ENCODE measurements at regions not wholly inside any gene's neighbourhood (a gene's known extent, or its start where the extent isn't known, plus 50 kb on each side); places are given as distances from the start of the nearest gene placed in this dataset.
A peak's percentile ranks its signal among the peaks of the same experiment; 100 is the strongest.

GRCh38 chr3:64759811-64760210 lies 72.0 kb upstream of the ADAMTS9 start:
- H3K9me3 ChIP-seq (ENCODE audit: control insufficient read depth, low read length): no peaks in the 10 kb centered on the region
- WGBS, 2 experiments (ENCODE audit: insufficient coverage in 1 of 2, insufficient read length in 1 of 2): 89 to 100% methylated on average over 1 to 2 of the region's 2 CpGs
- Mint-ChIP-seq H3K27ac (no peak overlapping the region), H3K4me1 (peaks cover 16% of the 10 kb centered on the region), H3K9me3 (no peaks in the 10 kb centered on the region), H3K4me3 (no peak overlapping the region), H3K36me3 (ENCODE audit: low read depth) (no peaks in the 10 kb centered on the region), H3K27me3 (ENCODE audit: insufficient read depth) (peaks cover 10% of the 10 kb centered on the region)
- H3K4me3 ChIP-seq (ENCODE audit: low read length): no peak overlapping the region
- no peaks in the 10 kb centered on the region for H3K27me3 ChIP-seq (ENCODE audit: control insufficient read depth, insufficient read depth, low read length, poor library complexity, severe bottlenecking)
- H3K27ac ChIP-seq (ENCODE audit: low read depth, low read length): no peak overlapping the region
- TF ChIP-seq, protein P1, sequence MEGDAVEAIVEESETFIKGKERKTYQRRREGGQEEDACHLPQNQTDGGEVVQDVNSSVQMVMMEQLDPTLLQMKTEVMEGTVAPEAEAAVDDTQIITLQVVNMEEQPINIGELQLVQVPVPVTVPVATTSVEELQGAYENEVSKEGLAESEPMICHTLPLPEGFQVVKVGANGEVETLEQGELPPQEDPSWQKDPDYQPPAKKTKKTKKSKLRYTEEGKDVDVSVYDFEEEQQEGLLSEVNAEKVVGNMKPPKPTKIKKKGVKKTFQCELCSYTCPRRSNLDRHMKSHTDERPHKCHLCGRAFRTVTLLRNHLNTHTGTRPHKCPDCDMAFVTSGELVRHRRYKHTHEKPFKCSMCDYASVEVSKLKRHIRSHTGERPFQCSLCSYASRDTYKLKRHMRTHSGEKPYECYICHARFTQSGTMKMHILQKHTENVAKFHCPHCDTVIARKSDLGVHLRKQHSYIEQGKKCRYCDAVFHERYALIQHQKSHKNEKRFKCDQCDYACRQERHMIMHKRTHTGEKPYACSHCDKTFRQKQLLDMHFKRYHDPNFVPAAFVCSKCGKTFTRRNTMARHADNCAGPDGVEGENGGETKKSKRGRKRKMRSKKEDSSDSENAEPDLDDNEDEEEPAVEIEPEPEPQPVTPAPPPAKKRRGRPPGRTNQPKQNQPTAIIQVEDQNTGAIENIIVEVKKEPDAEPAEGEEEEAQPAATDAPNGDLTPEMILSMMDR (conservative IDR thresholded peaks at IDR 0.05): no peak
- no peak for DNase-seq
- no peak overlapping the region for H3K9ac ChIP-seq (ENCODE audit: extremely low read depth, low read length, poor library complexity, severe bottlenecking)
- no peaks in the 10 kb centered on the region for H3K36me3 ChIP-seq (ENCODE audit: control insufficient read depth, insufficient read depth, low read length)
- no peaks in the 10 kb centered on the region for H3K4me1 ChIP-seq (ENCODE audit: control insufficient read depth, insufficient read depth, low read length)

DNA sequence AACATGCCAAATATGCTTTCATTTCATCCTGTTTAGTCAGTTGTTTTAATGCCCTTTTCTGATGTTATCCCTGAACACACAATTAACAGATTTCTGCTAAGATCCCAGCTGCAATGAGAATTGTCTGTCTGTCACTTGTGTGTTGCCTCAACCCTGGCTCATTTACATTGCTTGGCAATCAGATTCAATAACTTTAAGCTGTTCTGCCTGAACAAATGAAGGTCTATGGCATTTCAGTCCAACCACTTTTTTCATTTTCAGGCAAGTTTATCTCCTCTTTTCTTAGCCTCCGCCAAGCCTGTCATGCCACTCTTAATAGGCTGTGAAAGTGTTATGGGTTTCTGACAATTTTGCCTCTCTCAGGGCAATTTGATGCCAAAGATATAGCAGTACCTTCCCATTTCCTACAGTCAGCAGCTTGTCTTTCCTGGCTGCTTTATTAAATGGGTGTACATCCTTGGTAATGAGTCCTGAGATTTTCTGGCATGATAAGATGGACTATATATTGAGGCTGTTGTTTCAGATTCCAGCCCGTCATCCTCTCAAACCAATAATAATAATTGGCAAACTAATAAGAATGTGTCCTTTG lies 68.7 kb upstream of the ADAMTS9 start:
- Mint-ChIP-seq H3K9me3 (peaks cover 3% of the 10 kb centered on the region), H3K4me1 (peaks cover 5% of the 10 kb centered on the region), H3K36me3 (ENCODE audit: low read depth) (no peaks in the 10 kb centered on the region), H3K4me3 (no peak overlapping the region), H3K27ac (no peak overlapping the region), H3K27me3 (ENCODE audit: insufficient read depth) (peaks cover 3% of the 10 kb centered on the region)
- no peak for DNase-seq
- Histone ChIP-seq H3K4me3 (ENCODE audit: low read length) (no peak overlapping the region), H3K4me1 (ENCODE audit: control insufficient read depth, insufficient read depth, low read length) (no peaks in the 10 kb centered on the region), H3K27me3 (ENCODE audit: control insufficient read depth, insufficient read depth, low read length, poor library complexity, severe bottlenecking) (no peaks in the 10 kb centered on the region), H3K9me3 (ENCODE audit: control insufficient read depth, low read length) (no peaks in the 10 kb centered on the region), H3K9ac (ENCODE audit: extremely low read depth, low read length, poor library complexity, severe bottlenecking) (no peak overlapping the region), H3K36me3 (ENCODE audit: control insufficient read depth, insufficient read depth, low read length) (no peaks in the 10 kb centered on the region), H3K27ac (ENCODE audit: low read depth, low read length) (no peak overlapping the region)
- WGBS, 2 experiments (ENCODE audit: insufficient coverage in 1 of 2, insufficient read length in 1 of 2): 90 to 94% methylated on average over 1 to 2 of the region's 2 CpGs
- TF ChIP-seq, protein P1 (conservative IDR thresholded peaks at IDR 0.05): no peak

DNA sequence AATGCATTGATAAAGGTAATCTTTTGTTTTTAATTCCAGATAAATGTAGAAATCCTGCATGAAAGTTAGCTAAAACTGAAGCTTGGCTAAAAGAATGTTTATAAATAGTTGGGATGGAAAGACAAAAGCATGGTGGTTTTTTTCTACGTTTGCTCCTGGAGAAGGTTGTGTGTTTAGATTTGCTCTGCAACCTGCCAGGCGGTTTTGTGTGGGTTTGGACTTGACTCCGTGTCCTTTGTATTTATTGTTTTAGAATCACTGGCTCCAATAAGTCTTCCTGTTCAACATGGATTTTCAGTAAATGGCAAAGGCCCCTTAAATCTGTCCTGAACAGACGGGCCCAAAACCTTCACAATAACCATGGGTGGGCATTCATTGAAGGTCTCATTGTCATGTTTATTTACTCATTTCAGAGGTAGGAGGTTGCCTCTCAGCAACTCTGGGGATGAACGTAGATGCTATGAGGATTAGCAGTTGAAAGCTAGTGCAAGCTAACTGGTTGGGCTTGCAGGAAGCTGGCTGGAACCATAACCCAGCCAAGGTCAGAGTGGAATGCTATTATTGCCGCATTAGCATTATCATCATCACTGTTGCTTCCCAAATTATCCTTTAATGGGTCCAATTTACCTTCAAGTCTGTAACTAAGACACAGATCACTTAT lies 60.6 kb upstream of the ADAMTS9 start:
- Mint-ChIP-seq H3K4me1 (peaks cover 15% of the 10 kb centered on the region), H3K36me3 (ENCODE audit: low read depth) (no peaks in the 10 kb centered on the region), H3K4me3 (no peak overlapping the region), H3K27me3 (ENCODE audit: insufficient read depth) (peaks cover 2% of the 10 kb centered on the region), H3K27ac (peak overlapping the region; percentile 8), H3K9me3 (no peaks in the 10 kb centered on the region)
- Histone ChIP-seq H3K9me3 (ENCODE audit: control insufficient read depth, low read length) (no peaks in the 10 kb centered on the region), H3K4me1 (ENCODE audit: control insufficient read depth, insufficient read depth, low read length) (peaks cover 5% of the 10 kb centered on the region), H3K27ac (ENCODE audit: low read depth, low read length) (no peak overlapping the region), H3K4me3 (ENCODE audit: low read length) (no peak overlapping the region), H3K9ac (ENCODE audit: extremely low read depth, low read length, poor library complexity, severe bottlenecking) (no peak overlapping the region), H3K36me3 (ENCODE audit: control insufficient read depth, insufficient read depth, low read length) (no peaks in the 10 kb centered on the region), H3K27me3 (ENCODE audit: control insufficient read depth, insufficient read depth, low read length, poor library complexity, severe bottlenecking) (no peaks in the 10 kb centered on the region)
- 53 to 69% methylated on average over 3 to 6 of the region's 6 CpGs for WGBS, 2 experiments (ENCODE audit: insufficient coverage in 1 of 2, insufficient read length in 1 of 2)
- TF ChIP-seq, protein P1 (conservative IDR thresholded peaks at IDR 0.05): no peak
- DNase-seq: peak; percentile 60

Data from endodermal cell (in vitro differentiated cells).